H1 (cell line): ENCODE measurements at regions not wholly inside any gene's neighbourhood (a gene's known extent, or its start where the extent isn't known, plus 50 kb on each side); places are given as distances from the start of the nearest gene placed in this dataset.

Experiments
- CTCF ChIP-seq, 3 experiments: IDR thresholded peaks; 1 replicate in 2 of 3; 2 replicates in 1 of 3; pipeline versions ENCODE4 v1.5.1 to v1.6.1; 2011; ENCODE audit warnings: low read length in 3 of 3, mild to moderate bottlenecking in 3 of 3, inconsistent platforms in 2 of 3, low read depth in 1 of 3, moderate library complexity in 1 of 3; ENCODE audit not compliant: insufficient read depth in 1 of 3; ENCODE audit errors: control extremely low read depth in 1 of 3
- E2F6 ChIP-seq: IDR thresholded peaks from 2 replicates; pipeline ENCODE4 v1.6.1; 2012; ENCODE audit warnings: inconsistent platforms
- EZH2 ChIP-seq: fragments of 200-600 bp; sonication (generic); IDR thresholded peaks from 2 replicates; pipeline ENCODE4 v1.7.1; 2012; ENCODE audit warnings: low read depth, mild to moderate bottlenecking, moderate library complexity, low read length, inconsistent platforms; ENCODE audit not compliant: severe bottlenecking
- JUND ChIP-seq: IDR thresholded peaks from 2 replicates; pipeline ENCODE4 v1.6.1; 2011; ENCODE audit warnings: mild to moderate bottlenecking, improper control_type of control experiment, low read length
- KDM1A ChIP-seq: fragments of 200-600, 300-600 bp; sonication (generic); IDR thresholded peaks from 2 replicates; pipeline ENCODE4 v1.7.1; 2016; ENCODE audit warnings: mild to moderate bottlenecking, low read length, borderline replicate concordance
- POLR2A ChIP-seq, 2 experiments: IDR thresholded peaks; 1 replicate in 1 of 2; 2 replicates in 1 of 2; pipeline ENCODE4 v1.6.1; 2011; ENCODE audit warnings: low read depth in 2 of 2, low read length in 2 of 2, mild to moderate bottlenecking in 2 of 2; ENCODE audit errors: control extremely low read depth in 1 of 2
- POLR2AphosphoS5 ChIP-seq: IDR thresholded peaks from 2 replicates; pipeline ENCODE4 v1.6.1; 2011; ENCODE audit warnings: low read depth, low read length
- RBBP5 ChIP-seq: IDR thresholded peaks from 2 replicates; pipeline ENCODE4 v1.7.1; 2012; ENCODE audit warnings: low read depth, mild to moderate bottlenecking, inconsistent platforms, low read length, moderate library complexity, borderline replicate concordance
- RFX5 ChIP-seq: IDR thresholded peaks from 2 replicates; pipeline ENCODE4 v1.6.1; 2011; ENCODE audit warnings: low read depth, low read length, improper control_type of control experiment, borderline replicate concordance
- RXRA ChIP-seq: IDR thresholded peaks from 2 replicates; pipeline ENCODE4 v1.6.1; 2011; ENCODE audit warnings: low read depth, mild to moderate bottlenecking, low read length, moderate library complexity; ENCODE audit not compliant: insufficient read depth
- SIN3A ChIP-seq, 2 experiments: IDR thresholded peaks in 1 of 2; conservative IDR thresholded peaks in 1 of 2; 2 replicates each; pipeline ENCODE4 v1.6.1; 2011 to 2012; ENCODE audit warnings: low read length in 2 of 2, improper control_type of control experiment in 1 of 2, low read depth in 1 of 2, mild to moderate bottlenecking in 1 of 2
- SRF ChIP-seq: IDR thresholded peaks from 2 replicates; pipeline ENCODE4 v1.6.1; 2011; ENCODE audit warnings: mild to moderate bottlenecking, low read depth, low read length, moderate library complexity
- TAF1 ChIP-seq: IDR thresholded peaks from 2 replicates; pipeline ENCODE4 v1.6.1; 2011; ENCODE audit warnings: mild to moderate bottlenecking, low read depth, low read length
- TF ChIP-seq, protein P1 (sequence below): fragments of 300-600 bp; sonication (generic); IDR thresholded peaks from 2 replicates; pipeline ENCODE4 v1.7.1; 2012; ENCODE audit warnings: low read length, moderate library complexity, mild to moderate bottlenecking, inconsistent platforms; ENCODE audit not compliant: insufficient replicate concordance

- TF ChIP-seq SIN3A (conservative IDR thresholded peaks at IDR 0.05 in 1 of 2, IDR thresholded peaks at IDR 0.05 in 1 of 2; ENCODE audit: low read depth in 1 of 2, low read length in 2 of 2) (no peak), CTCF (IDR thresholded peaks at IDR 0.05; ENCODE audit: control extremely low read depth in 1 of 3, insufficient read depth in 1 of 3, low read depth in 1 of 3, low read length in 3 of 3) (no peak), POLR2A (IDR thresholded peaks at IDR 0.05; ENCODE audit: control extremely low read depth in 1 of 2, low read depth in 2 of 2, low read length in 2 of 2) (no peak), KDM1A (no peak), POLR2AphosphoS5 (no peak), EZH2 (no peak), RXRA (no peak), JUND (no peak), RFX5 (no peak), RBBP5 (no peak), TAF1 (no peak), SRF (no peak), E2F6 (no peak)
- TF ChIP-seq, protein P1, sequence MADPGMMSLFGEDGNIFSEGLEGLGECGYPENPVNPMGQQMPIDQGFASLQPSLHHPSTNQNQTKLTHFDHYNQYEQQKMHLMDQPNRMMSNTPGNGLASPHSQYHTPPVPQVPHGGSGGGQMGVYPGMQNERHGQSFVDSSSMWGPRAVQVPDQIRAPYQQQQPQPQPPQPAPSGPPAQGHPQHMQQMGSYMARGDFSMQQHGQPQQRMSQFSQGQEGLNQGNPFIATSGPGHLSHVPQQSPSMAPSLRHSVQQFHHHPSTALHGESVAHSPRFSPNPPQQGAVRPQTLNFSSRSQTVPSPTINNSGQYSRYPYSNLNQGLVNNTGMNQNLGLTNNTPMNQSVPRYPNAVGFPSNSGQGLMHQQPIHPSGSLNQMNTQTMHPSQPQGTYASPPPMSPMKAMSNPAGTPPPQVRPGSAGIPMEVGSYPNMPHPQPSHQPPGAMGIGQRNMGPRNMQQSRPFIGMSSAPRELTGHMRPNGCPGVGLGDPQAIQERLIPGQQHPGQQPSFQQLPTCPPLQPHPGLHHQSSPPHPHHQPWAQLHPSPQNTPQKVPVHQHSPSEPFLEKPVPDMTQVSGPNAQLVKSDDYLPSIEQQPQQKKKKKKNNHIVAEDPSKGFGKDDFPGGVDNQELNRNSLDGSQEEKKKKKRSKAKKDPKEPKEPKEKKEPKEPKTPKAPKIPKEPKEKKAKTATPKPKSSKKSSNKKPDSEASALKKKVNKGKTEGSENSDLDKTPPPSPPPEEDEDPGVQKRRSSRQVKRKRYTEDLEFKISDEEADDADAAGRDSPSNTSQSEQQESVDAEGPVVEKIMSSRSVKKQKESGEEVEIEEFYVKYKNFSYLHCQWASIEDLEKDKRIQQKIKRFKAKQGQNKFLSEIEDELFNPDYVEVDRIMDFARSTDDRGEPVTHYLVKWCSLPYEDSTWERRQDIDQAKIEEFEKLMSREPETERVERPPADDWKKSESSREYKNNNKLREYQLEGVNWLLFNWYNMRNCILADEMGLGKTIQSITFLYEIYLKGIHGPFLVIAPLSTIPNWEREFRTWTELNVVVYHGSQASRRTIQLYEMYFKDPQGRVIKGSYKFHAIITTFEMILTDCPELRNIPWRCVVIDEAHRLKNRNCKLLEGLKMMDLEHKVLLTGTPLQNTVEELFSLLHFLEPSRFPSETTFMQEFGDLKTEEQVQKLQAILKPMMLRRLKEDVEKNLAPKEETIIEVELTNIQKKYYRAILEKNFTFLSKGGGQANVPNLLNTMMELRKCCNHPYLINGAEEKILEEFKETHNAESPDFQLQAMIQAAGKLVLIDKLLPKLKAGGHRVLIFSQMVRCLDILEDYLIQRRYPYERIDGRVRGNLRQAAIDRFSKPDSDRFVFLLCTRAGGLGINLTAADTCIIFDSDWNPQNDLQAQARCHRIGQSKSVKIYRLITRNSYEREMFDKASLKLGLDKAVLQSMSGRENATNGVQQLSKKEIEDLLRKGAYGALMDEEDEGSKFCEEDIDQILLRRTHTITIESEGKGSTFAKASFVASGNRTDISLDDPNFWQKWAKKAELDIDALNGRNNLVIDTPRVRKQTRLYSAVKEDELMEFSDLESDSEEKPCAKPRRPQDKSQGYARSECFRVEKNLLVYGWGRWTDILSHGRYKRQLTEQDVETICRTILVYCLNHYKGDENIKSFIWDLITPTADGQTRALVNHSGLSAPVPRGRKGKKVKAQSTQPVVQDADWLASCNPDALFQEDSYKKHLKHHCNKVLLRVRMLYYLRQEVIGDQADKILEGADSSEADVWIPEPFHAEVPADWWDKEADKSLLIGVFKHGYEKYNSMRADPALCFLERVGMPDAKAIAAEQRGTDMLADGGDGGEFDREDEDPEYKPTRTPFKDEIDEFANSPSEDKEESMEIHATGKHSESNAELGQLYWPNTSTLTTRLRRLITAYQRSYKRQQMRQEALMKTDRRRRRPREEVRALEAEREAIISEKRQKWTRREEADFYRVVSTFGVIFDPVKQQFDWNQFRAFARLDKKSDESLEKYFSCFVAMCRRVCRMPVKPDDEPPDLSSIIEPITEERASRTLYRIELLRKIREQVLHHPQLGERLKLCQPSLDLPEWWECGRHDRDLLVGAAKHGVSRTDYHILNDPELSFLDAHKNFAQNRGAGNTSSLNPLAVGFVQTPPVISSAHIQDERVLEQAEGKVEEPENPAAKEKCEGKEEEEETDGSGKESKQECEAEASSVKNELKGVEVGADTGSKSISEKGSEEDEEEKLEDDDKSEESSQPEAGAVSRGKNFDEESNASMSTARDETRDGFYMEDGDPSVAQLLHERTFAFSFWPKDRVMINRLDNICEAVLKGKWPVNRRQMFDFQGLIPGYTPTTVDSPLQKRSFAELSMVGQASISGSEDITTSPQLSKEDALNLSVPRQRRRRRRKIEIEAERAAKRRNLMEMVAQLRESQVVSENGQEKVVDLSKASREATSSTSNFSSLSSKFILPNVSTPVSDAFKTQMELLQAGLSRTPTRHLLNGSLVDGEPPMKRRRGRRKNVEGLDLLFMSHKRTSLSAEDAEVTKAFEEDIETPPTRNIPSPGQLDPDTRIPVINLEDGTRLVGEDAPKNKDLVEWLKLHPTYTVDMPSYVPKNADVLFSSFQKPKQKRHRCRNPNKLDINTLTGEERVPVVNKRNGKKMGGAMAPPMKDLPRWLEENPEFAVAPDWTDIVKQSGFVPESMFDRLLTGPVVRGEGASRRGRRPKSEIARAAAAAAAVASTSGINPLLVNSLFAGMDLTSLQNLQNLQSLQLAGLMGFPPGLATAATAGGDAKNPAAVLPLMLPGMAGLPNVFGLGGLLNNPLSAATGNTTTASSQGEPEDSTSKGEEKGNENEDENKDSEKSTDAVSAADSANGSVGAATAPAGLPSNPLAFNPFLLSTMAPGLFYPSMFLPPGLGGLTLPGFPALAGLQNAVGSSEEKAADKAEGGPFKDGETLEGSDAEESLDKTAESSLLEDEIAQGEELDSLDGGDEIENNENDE, result no peak
These were observed 843.8 kb upstream of the ACVR2A start for GRCh38 chr2:147001061-147001460.
